Dedifferentiated amniotic fluid mesenchymal stem cell (primary cell): ENCODE measurements at regions not wholly inside any gene's neighbourhood (a gene's known extent, or its start where the extent isn't known, plus 50 kb on each side); places are given as distances from the start of the nearest gene placed in this dataset.

Experiments
- DNase-seq: peaks from one replicate; pipeline ENCODE4 v3.0.0-alpha.2; 2016; ENCODE audit errors: extremely low spot score

DNA sequence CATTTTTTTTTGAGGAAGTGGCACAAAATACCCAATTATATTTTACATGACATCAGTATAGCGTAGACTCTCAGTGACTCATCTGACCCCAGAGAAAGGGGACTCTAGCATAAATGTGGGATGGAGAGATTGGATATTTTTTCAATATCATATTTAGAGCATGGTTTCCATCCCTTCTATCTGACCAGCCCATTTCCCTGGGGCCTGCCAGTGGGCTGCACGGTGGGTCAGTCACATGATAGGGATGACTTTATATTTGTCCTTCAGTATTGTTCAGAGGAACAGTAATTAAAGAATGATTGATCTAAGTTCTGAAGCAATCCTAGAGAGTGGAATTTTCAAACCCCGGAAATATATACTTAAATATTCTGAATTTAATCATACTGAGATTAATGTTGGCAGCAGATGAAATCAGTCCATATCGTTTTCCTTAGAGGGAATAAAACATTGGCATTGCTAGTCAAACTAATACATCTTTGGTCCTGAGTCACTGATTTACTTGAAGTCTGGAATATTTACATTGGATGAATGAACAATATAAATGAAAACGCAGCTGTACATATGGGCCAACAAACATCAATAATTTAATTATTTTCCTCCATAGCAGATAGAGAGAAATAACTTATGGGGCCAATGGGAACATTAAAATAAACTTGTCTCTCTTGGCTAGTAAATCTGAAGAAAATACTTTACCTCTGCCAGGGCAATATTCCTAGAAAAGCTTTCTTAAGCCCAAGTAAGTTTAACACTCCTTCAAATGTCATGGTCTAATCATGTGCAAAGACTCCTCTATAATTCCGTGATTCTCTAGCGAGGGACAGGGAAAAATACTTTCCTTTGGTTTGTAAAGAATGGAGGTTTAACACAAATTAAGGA is 563.6 kb upstream of the PKDCC start:
- DNase-seq: no peak

DNA sequence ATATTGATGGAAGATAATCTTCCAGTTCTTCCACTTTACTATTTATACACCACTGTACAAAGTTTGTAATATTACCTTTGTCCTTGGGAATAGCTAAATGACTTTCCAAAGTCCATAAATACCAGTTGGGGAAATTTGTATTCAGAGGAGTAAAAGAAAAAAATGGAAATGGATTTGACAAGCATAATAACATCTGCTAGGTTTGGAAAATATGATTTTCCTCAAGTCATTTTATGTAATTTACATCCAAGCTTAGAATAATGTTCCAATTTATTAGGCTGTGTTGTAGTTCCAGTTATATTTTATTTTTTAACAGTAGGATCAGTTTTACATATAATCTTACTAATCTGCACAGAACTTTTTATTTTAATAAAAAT is 563.0 kb upstream of the PKDCC start:
- DNase-seq: no peak

GRCh38 chr2:41486948-41487347 is 560.9 kb upstream of the PKDCC start:
- DNase-seq: no peak

- no peak for DNase-seq
Observed at GRCh38 chr2:41488888-41489287, 558.9 kb upstream of the PKDCC start.

GRCh38 chr2:41489638-41490037 is 558.2 kb upstream of the PKDCC start:
- no peak for DNase-seq

DNA sequence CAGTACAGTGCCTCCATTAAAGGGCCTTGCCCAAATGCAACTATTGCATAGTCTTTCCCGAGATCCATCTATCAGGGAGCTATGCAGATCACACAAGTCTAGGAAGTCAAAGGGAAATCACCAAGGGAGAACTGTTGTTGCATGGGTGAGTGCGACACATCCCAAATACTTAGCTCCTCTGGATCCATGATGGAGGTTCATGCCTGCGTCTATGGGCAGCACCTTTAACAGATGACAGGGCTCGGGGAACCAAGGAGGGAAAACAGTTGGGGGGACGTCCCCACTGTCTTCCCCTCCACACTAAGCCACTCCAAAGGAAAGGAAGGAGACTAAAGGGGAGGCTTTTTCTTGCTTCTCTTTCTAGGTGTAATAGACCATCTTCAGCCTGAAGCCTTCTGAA is 552.8 kb upstream of the PKDCC start:
- no peak for DNase-seq

- DNase-seq: no peak
Observed at GRCh38 chr2:41496908-41497307, 550.9 kb upstream of the PKDCC start.

DNA sequence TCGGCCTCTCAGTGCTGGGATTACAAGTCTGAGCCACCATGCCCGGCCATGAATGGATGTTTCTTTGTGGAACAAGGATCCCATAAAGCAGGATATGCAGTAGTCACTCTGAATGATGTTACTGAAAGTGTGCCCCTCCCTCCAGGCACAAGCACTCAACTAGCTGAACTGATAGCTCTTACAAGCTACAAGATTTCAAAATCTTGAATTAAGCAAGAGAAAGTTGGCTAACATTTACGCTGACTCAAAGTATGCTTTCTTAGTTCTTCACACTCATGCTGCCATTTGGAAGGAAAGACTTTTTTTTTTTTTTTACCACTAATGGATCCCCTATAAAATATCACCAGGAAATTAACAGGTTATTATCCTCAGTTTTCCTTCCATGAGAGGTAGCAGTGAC is 549.0 kb upstream of the PKDCC start:
- no peak for DNase-seq

GRCh38 chr2:41500895-41501294 is 546.9 kb upstream of the PKDCC start:
- no peak for DNase-seq

DNA sequence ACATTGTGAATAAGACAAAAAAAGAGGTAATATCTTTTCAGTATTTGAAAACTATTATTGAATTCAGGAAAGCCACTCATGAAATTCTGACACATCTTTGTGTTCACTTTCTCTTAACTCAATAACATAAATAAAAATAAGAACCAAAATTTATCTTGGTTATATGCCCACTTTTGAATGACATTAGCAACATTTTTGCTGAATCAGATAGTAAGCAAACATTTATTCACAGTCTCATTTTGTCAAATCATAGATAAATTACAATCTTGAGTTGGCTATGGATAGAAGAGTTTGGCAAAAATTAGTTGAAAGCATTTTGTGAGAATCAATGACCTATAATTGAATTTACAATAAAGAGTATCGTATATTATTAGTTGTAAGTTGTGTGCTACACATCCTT is 545.1 kb upstream of the PKDCC start:
- DNase-seq: no peak

GRCh38 chr2:41504532-41504931 is 543.3 kb upstream of the PKDCC start:
- DNase-seq: no peak

GRCh38 chr2:41510108-41510507 is 537.7 kb upstream of the PKDCC start:
- DNase-seq: no peak

DNA sequence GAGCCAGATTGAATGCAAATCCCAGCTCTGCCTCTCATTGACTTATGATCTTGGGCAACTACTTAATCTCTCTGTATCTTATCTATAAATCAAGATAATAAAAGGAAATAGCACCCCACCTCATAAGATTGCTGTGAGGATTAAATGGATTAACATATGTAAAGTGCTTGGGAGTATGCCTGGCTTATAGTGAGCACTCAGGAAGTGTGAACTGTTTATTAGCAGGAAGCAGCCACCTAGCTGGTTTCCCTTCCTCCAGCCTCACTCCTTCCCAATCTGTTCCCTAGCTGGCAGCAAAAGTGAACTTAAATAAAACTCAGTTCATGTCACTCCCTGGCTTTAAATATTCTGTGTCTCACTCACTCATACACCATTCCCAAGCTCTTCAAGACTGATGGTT is 526.6 kb upstream of the PKDCC start:
- DNase-seq: no peak

- no peak for DNase-seq
Observed at GRCh38 chr2:41527525-41528323, 520.1 kb upstream of the PKDCC start.

GRCh38 chr2:41535575-41535974 is 512.2 kb upstream of the PKDCC start:
- DNase-seq: no peak

GRCh38 chr2:41540272-41540998 is 507.4 kb upstream of the PKDCC start:
- no peak for DNase-seq

DNA sequence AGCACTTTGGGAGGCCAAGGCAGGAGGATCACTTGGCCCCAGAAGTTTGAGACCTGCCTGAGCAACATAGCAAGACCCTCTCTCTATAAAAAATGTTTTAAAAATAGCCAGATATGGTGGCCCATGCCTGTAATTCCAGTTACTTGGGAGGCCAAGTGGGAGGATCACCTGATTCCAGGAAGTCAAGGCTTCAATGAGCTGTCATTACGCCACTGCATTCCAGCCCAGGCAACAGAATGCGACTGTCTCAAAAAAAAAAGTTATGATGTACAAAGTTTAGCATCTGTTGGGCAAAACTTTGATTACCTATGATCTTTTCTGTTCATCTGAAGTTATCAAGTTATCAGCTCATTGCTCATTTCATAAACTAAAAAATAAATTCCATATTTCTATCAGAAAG is 504.1 kb upstream of the PKDCC start:
- no peak for DNase-seq

DNA sequence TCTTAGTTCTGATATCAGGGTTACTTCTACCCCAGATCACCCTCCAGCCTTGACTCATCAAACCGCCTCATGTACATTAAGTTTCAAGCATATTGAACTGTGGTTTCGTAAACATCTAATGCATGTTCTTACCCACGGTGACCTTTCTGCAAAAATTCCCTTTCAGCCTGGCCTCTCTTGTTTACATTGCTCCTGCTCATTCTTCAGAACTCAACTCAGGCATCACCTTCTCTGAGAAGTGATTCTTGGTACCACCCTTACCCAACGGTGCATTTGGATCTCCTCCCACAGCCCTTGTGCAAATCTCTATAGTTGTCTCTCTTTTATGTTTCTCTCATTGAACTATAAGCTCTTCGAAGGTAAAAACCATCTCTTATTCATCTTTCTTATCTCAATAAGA is 503.1 kb upstream of the PKDCC start:
- DNase-seq: no peak

DNA sequence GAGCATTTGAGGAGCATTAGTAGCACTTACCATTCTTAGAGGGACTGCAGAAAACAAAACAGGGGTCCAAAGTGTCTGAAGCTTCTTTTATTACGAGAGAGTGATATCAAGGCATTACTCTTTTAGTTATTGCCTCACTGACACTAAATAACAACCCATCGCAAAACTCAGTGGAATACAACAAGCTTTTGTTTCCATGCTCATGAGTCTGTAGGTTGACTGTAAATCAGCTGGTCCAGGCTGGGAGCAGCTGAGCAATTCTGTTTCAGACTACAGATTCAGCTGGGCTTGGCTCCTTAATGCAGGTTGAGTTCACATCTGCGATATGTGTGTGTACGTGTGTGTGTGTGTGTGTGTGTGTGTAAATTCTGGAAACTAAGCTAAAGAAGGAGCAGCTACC is 501.8 kb upstream of the PKDCC start:
- DNase-seq: no peak

GRCh38 chr2:41568648-41569047 is 479.2 kb upstream of the PKDCC start:
- DNase-seq: no peak

GRCh38 chr2:41572154-41572553 is 475.7 kb upstream of the PKDCC start:
- DNase-seq: no peak

GRCh38 chr2:41576423-41576822 is 471.4 kb upstream of the PKDCC start:
- DNase-seq: no peak

DNA sequence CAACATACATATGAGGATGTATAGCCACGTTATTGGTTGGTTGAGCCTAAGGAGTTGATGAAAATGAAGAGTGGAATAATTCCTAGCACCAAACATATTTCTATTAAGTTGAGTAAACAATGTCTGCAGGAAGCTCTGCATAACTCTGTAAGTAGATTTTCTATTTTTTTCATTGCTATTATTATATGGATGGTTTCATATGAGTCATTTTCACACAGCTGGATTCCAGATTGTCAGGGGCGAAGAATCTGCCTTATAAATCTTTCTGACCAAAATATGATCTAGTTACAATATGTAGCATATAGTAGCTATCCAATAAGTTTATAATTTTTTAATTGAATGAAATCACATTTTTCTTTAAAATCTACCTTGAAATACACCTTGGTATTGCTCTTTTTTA is 468.0 kb upstream of the PKDCC start:
- peak; percentile 74 for DNase-seq
